H1 (cell line): ENCODE measurements at regions not wholly inside any gene's neighbourhood (a gene's known extent, or its start where the extent isn't known, plus 50 kb on each side); places are given as distances from the start of the nearest gene placed in this dataset.

Source experiments
- CHD2 ChIP-seq: IDR thresholded peaks from 2 replicates; pipeline ENCODE4 v1.6.1; 2012; ENCODE audit warnings: low read length, improper control_type of control experiment
- CHD7 ChIP-seq: fragments of 300-600 bp; sonication (generic); IDR thresholded peaks from 2 replicates; pipeline ENCODE4 v1.7.1; 2012; ENCODE audit warnings: low read length, moderate library complexity, mild to moderate bottlenecking, inconsistent platforms; ENCODE audit not compliant: insufficient replicate concordance
- EGR1 ChIP-seq: IDR thresholded peaks from 2 replicates; pipeline ENCODE4 v1.6.1; 2011; ENCODE audit warnings: low read depth, low read length, borderline replicate concordance
- MAFK ChIP-seq: IDR thresholded peaks from 2 replicates; pipeline ENCODE4 v1.6.1; 2012; ENCODE audit warnings: low read depth, mild to moderate bottlenecking, improper control_type of control experiment, low read length
- RBBP5 ChIP-seq: IDR thresholded peaks from 2 replicates; pipeline ENCODE4 v1.7.1; 2012; ENCODE audit warnings: low read depth, mild to moderate bottlenecking, inconsistent platforms, low read length, moderate library complexity, borderline replicate concordance

- TF ChIP-seq CHD7 (no peak), EGR1 (no peak), RBBP5 (no peak), MAFK (no peak), CHD2 (no peak)
Observed at GRCh38 chr18:4510160-4510559, 55.1 kb upstream of the DLGAP1 start (continued).
